Lower leg skin (tissue), 4 donors: ENCODE measurements at regions not wholly inside any gene's neighbourhood (a gene's known extent, or its start where the extent isn't known, plus 50 kb on each side); places are given as distances from the start of the nearest gene placed in this dataset.

ENCODE experiments used
- DNase-seq, 2 donors: peaks; one replicate each; pipeline ENCODE4 v3.0.0-alpha.2; 2019; ENCODE audit warnings: low spot score in 2 of 2
- H3K4me3 ChIP-seq: fragments of 200-600 bp; sonication (generic); 2 replicates; pipeline ENCODE4 v1.5.1; 2017; ENCODE audit warnings: mild to moderate bottlenecking, low read depth; ENCODE audit not compliant: poor library complexity, severe bottlenecking
- POLR2A ChIP-seq, 2 donors: fragments of 450-650 bp; IDR thresholded peaks; one replicate each; pipeline ENCODE4 v1.6.1; 2016 to 2017; ENCODE audit warnings: antibody characterized with exemption in 2 of 2, mild to moderate bottlenecking in 1 of 2, moderate library complexity in 1 of 2
- WGBS, 2 donors: methylation state at CpG; one replicate each; pipeline ENCODE4 v1.1.5; 2018; 5-methylcytosine and 5-hydroxymethylcytosine counted together
- intact Hi-C: fragments of 100-400 bp; cut with DNase I; formaldehyde crosslinking; loops from one replicate; pipeline ENCODE4 v1.15.0; 2023; ENCODE audit warnings: low total_unique reads
- TF ChIP-seq, protein P1 (sequence below), 3 donors: fragments of 450-650 bp; IDR thresholded peaks; one replicate each; pipeline ENCODE4 v1.5.1; 2016; ENCODE audit warnings: antibody characterized with exemption in 3 of 3, mild to moderate bottlenecking in 3 of 3, moderate library complexity in 2 of 3

DNA sequence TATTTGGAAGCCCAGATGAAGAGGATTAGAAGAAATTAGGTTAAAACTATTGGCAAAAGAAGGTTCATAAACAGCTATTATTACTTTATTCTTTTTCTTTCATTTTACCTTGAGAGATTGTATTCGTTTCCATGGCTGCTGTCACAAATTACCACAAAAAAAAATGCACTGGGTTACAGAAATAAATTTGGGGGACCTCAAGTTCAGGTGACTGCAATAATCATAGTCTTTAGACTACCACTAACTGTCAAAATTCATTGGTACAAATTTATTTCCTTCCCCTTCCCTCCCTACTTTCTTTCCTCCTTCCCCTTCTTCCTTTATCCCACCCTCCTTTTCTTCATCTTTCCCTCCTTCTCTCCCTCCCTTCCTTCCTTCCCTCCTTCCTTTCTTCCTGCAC lies 217.8 kb upstream of the PIK3C3 start:
- no peak for DNase-seq
- intact Hi-C loops, result no loop called here
- no peak overlapping the region for H3K4me3 ChIP-seq
- WGBS, 2 donors, result 83 to 87% methylated on average over 1 of the region's 1 CpG
- TF ChIP-seq POLR2A (IDR thresholded peaks at IDR 0.05), result no peak
- TF ChIP-seq, protein P1, sequence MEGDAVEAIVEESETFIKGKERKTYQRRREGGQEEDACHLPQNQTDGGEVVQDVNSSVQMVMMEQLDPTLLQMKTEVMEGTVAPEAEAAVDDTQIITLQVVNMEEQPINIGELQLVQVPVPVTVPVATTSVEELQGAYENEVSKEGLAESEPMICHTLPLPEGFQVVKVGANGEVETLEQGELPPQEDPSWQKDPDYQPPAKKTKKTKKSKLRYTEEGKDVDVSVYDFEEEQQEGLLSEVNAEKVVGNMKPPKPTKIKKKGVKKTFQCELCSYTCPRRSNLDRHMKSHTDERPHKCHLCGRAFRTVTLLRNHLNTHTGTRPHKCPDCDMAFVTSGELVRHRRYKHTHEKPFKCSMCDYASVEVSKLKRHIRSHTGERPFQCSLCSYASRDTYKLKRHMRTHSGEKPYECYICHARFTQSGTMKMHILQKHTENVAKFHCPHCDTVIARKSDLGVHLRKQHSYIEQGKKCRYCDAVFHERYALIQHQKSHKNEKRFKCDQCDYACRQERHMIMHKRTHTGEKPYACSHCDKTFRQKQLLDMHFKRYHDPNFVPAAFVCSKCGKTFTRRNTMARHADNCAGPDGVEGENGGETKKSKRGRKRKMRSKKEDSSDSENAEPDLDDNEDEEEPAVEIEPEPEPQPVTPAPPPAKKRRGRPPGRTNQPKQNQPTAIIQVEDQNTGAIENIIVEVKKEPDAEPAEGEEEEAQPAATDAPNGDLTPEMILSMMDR (IDR thresholded peaks at IDR 0.05), result no peak

DNA sequence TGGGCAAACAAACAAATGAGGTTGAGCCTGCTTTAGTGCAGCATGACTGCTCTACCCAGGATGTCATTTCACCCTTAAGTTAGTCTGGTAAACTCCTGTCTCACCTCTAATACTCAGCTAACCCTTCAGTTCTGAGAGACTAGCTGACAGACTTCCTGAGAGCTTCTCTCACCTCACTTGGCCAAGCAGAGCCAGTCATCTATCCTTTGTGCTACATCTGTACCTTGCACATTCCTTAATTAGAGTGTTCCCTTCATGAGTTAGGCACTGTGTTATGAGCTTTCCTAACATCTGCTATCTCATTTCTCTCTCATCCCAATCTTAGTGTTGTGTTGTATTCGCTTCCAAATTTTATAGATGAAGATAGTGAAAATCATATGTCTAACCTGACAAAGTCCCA lies 220.1 kb upstream of the PIK3C3 start:
- 92 to 93% methylated on average over 1 of the region's 1 CpG for WGBS, 2 donors
- no peak for TF ChIP-seq POLR2A (IDR thresholded peaks at IDR 0.05)
- TF ChIP-seq, protein P1 (IDR thresholded peaks at IDR 0.05), result no peak
- no peak for DNase-seq

DNA sequence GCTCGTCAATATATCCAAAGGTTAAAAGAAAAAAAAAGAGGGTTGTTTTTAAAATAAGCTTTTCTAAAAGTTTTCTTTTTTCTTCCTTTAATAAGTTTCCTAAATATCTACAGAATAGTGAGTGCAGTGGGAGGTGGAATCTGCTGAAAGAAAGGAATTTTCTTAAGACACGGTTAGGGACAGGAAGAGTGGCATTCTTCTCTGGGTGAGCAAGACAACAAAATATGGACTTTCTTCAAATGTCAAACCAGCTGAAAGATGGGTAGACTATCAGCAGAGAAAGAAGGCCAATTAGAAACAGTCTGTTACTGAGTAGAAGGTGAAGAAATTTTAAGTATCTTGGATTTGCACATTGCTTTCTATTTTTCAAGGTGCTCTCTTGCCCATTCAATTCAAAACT lies 222.7 kb upstream of the PIK3C3 start:
- intact Hi-C loops, result no loop called here
- DNase-seq, result no peak
- 68 to 69% methylated on average over 2 of the region's 2 CpGs for WGBS, 2 donors
- TF ChIP-seq, protein P1 (IDR thresholded peaks at IDR 0.05), result no peak
- no peak for TF ChIP-seq POLR2A (IDR thresholded peaks at IDR 0.05)
- H3K4me3 ChIP-seq, result no peak overlapping the region

More for the DNA sequence above, 220.1 kb upstream of the PIK3C3 start:
- H3K4me3 ChIP-seq, result no peak overlapping the region
- intact Hi-C loops, result no loop called here

DNA sequence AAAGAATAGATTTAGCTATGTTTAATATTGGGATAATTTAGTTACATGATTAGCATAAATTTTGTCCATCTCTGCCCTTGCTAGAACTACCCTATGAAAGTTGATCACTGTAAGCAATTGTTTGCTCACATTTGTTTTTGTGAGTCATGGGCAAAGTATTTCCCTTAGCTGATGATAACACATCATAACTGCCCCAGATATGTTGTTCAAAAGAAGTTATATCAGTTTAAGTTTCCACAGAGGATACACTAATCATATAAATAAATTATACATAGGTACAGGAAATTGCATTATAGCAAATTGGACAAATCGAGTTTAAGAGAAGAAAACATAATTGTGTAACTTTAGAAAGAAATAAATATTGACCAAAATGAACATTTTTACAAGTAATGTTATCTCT lies 223.2 kb upstream of the PIK3C3 start:
- no peak overlapping the region for H3K4me3 ChIP-seq
- 69 to 70% methylated on average over 1 of the region's 1 CpG for WGBS, 2 donors
- DNase-seq, result no peak
- intact Hi-C loops, result no loop called here
- TF ChIP-seq, protein P1 (IDR thresholded peaks at IDR 0.05), result no peak
- no peak for TF ChIP-seq POLR2A (IDR thresholded peaks at IDR 0.05)

DNA sequence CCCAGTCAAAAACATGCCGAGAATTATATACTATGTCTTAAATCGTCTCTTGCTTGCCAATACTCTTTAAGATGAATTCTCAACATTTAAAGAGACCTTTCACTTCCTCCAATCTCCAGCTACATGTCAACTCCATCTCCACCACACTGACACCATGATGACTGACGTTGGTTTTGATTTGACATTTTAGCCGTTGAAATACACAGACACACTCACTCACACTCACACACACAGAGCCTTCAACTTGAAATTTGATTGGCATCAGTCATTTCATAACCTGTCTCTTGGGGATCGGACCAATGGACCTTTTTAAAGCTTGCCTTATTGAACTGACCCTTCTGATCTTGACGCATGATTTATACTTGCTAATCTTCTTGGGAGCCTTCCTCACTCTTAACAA lies 230.8 kb upstream of the PIK3C3 start:
- intact Hi-C loops, result no loop called here
- no peak overlapping the region for H3K4me3 ChIP-seq
- 82 to 84% methylated on average over 6 of the region's 6 CpGs for WGBS, 2 donors
- DNase-seq, result no peak
- TF ChIP-seq, protein P1 (IDR thresholded peaks at IDR 0.05), result no peak
- TF ChIP-seq POLR2A (IDR thresholded peaks at IDR 0.05), result no peak

DNA sequence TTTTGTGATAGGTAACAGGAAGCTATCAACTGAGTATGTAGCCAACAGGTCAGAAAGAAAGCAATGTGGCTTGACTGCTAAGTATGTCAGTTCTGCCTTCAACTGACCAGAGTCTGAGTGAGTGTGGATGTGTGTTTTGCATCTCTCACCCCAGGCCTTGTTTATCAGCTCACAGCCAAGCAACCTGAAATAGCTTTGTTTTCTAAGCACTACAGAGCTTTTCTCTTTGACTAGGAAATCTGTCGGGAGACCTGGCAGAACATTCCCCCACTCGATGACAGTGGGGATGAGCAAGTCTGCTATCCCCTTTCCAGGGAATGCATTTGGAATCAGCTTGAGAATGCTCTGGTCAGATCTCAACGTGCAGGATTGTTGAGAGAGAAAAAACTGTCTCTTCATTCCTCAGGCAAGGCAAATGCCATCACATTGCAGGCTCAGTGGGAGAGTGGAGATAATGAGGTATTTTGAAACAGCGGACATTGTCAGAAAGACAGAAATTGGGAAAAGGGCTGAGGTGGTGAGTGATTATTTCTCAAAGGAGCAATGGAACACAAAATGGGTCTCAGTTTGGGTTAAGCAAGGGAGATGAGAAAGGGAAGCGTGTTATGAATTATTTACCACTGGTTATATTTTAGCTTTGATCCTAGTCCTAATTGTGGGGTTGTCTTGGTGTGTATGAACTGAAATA lies 233.8 kb upstream of the PIK3C3 start:
- TF ChIP-seq, protein P1 (IDR thresholded peaks at IDR 0.05), result no peak
- no peak for TF ChIP-seq POLR2A (IDR thresholded peaks at IDR 0.05)
- DNase-seq, result no peak
- H3K4me3 ChIP-seq, result no peak overlapping the region
- WGBS, 2 donors, result 44 to 50% methylated on average over 5 of the region's 5 CpGs
- intact Hi-C loops, result no loop called here
